ENCODE measurements at regions not wholly inside any gene's neighbourhood (a gene's known extent, or its start where the extent isn't known, plus 50 kb on each side); places are given as distances from the start of the nearest gene placed in this dataset.

GRCh38 chrX:116239944-116240840 is 69.6 kb downstream of the AGTR2 start:
- no peak for TF ChIP-seq CTCF (IDR thresholded peaks at IDR 0.05)
- TF ChIP-seq POLR2A (IDR thresholded peaks at IDR 0.05), result no peak
